Neural progenitor cell (in vitro differentiated cells): ENCODE measurements at regions not wholly inside any gene's neighbourhood (a gene's known extent, or its start where the extent isn't known, plus 50 kb on each side); places are given as distances from the start of the nearest gene placed in this dataset.

Experiments
- DNase-seq: peaks from one replicate; pipeline ENCODE4 v3.0.0-alpha.2; 2016; ENCODE audit warnings: low spot score
- H2AFZ ChIP-seq: fragments of 200-600 bp; sonication (generic); replicated peaks from 2 replicates; pipeline ENCODE4 v1.6.1; 2016; ENCODE audit warnings: antibody characterized with exemption
- H3F3A ChIP-seq: fragments of 200-600 bp; sonication (generic); 2 replicates; pipeline ENCODE4 v1.6.1; 2016; ENCODE audit warnings: antibody characterized with exemption, low read depth
- H3K27ac ChIP-seq: fragments of 200-600 bp; sonication (generic); 2 replicates; pipeline ENCODE4 v1.5.1; 2016; ENCODE audit warnings: mild to moderate bottlenecking
- H3K27me3 ChIP-seq: fragments of 200-600 bp; sonication (generic); 2 replicates; pipeline ENCODE4 v1.6.1; 2016; ENCODE audit warnings: mild to moderate bottlenecking, moderate library complexity
- H3K36me3 ChIP-seq: fragments of 200-600 bp; sonication (generic); 2 replicates; pipeline ENCODE4 v1.5.1; 2016
- H3K4me1 ChIP-seq: fragments of 200-600 bp; sonication (generic); 2 replicates; pipeline ENCODE4 v1.6.1; 2016; ENCODE audit warnings: mixed run types
- H3K4me2 ChIP-seq: fragments of 200-600 bp; sonication (generic); 2 replicates; pipeline ENCODE4 v1.6.1; 2016
- H3K4me3 ChIP-seq: fragments of 200-600 bp; sonication (generic); 2 replicates; pipeline ENCODE4 v1.5.1; 2016
- H3K79me2 ChIP-seq: fragments of 200-600 bp; sonication (generic); 2 replicates; pipeline ENCODE4 v1.6.1; 2016; ENCODE audit warnings: low read depth
- H3K9ac ChIP-seq: fragments of 200-600 bp; sonication (generic); 2 replicates; pipeline ENCODE4 v1.6.1; 2016
- H3K9me3 ChIP-seq: fragments of 200-600 bp; sonication (generic); 2 replicates; pipeline ENCODE4 v1.5.1; 2016; ENCODE audit warnings: low read depth
- H4K20me1 ChIP-seq: fragments of 200-600 bp; sonication (generic); 2 replicates; pipeline ENCODE4 v1.6.1; 2016; ENCODE audit warnings: low read depth
- H3K27ac Mint-ChIP-seq: 3 replicates; pipeline ENCODE4 v1.8.0; 2021; ENCODE audit warnings: mixed read lengths
- H3K27me3 Mint-ChIP-seq: 2 replicates; pipeline ENCODE4 v1.8.0; 2022; ENCODE audit warnings: low read depth, mild to moderate bottlenecking, inconsistent platforms, moderate library complexity, mixed read lengths; ENCODE audit not compliant: insufficient read depth
- H3K36me3 Mint-ChIP-seq: 3 replicates; pipeline ENCODE4 v1.8.0; 2021; ENCODE audit warnings: mixed read lengths
- H3K4me1 Mint-ChIP-seq: 3 replicates; pipeline ENCODE4 v1.8.0; 2021; ENCODE audit warnings: mixed read lengths
- H3K4me3 Mint-ChIP-seq: 3 replicates; pipeline ENCODE4 v1.8.0; 2021; ENCODE audit warnings: mild to moderate bottlenecking, moderate library complexity, mixed read lengths
- H3K9me3 Mint-ChIP-seq: 3 replicates; pipeline ENCODE4 v1.8.0; 2020; ENCODE audit warnings: mixed read lengths
- CTCF ChIP-seq: fragments of 200-600 bp; sonication (generic); IDR thresholded peaks from 2 replicates; pipeline ENCODE4 v1.5.1; 2017; ENCODE audit warnings: antibody characterized with exemption, mild to moderate bottlenecking
- EZH2 ChIP-seq: fragments of 200-600 bp; sonication (generic); IDR thresholded peaks from 2 replicates; pipeline ENCODE4 v1.6.1; 2017; ENCODE audit warnings: antibody characterized with exemption, mild to moderate bottlenecking, moderate library complexity
- EZH2phosphoT487 ChIP-seq: fragments of 200-600 bp; sonication (generic); IDR thresholded peaks from 2 replicates; pipeline ENCODE4 v1.6.1; 2017; ENCODE audit warnings: antibody characterized with exemption

GRCh38 chr13:111981446-111982165, 85.3 kb upstream of the SOX1 start:
- Mint-ChIP-seq H3K27me3 (peaks cover 13% of the 10 kb centered on the region), H3K4me3 (no peak overlapping the region), H3K9me3 (no peaks in the 10 kb centered on the region), H3K4me1 (peaks cover 6% of the 10 kb centered on the region), H3K36me3 (no peaks in the 10 kb centered on the region), H3K27ac (no peak overlapping the region)
- Histone ChIP-seq H3K79me2 (no peaks in the 10 kb centered on the region), H3K4me1 (no peaks in the 10 kb centered on the region), H3K27me3 (no peaks in the 10 kb centered on the region), H3K4me3 (no peak overlapping the region), H2AFZ (peak overlapping the region; percentile 26), H3K36me3 (no peaks in the 10 kb centered on the region), H3K9me3 (no peaks in the 10 kb centered on the region), H3K4me2 (no peak overlapping the region), H3K27ac (no peak overlapping the region), H3K9ac (no peak overlapping the region), H4K20me1 (no peaks in the 10 kb centered on the region), H3F3A (no peaks in the 10 kb centered on the region)
- TF ChIP-seq EZH2phosphoT487 (no peak), CTCF (no peak), EZH2 (no peak)
- no peak for DNase-seq

- Histone ChIP-seq H3K9me3 (no peaks in the 10 kb centered on the region), H3K9ac (no peak overlapping the region), H4K20me1 (no peaks in the 10 kb centered on the region), H3K36me3 (no peaks in the 10 kb centered on the region), H2AFZ (no peak overlapping the region), H3K4me1 (no peaks in the 10 kb centered on the region), H3F3A (no peaks in the 10 kb centered on the region), H3K27me3 (no peaks in the 10 kb centered on the region), H3K4me3 (no peak overlapping the region), H3K79me2 (no peaks in the 10 kb centered on the region), H3K4me2 (no peak overlapping the region), H3K27ac (no peak overlapping the region)
- H3K36me3 Mint-ChIP-seq = no peaks in the 10 kb centered on the region
- no peak overlapping the region for H3K27ac Mint-ChIP-seq
- DNase-seq = no peak
- H3K4me3 Mint-ChIP-seq = no peak overlapping the region
- H3K27me3 Mint-ChIP-seq = peaks cover 13% of the 10 kb centered on the region
- H3K4me1 Mint-ChIP-seq = no peaks in the 10 kb centered on the region
- TF ChIP-seq EZH2phosphoT487 (no peak), CTCF (no peak), EZH2 (no peak)
- peaks cover 10% of the 10 kb centered on the region for H3K9me3 Mint-ChIP-seq
Measured at GRCh38 chr13:111984349-111984748, 82.6 kb upstream of the SOX1 start.

GRCh38 chr13:111990362-111990761, 76.6 kb upstream of the SOX1 start:
- Histone ChIP-seq H3K9ac (no peak overlapping the region), H3K4me1 (no peaks in the 10 kb centered on the region), H3K36me3 (no peaks in the 10 kb centered on the region), H4K20me1 (no peaks in the 10 kb centered on the region), H3K79me2 (no peaks in the 10 kb centered on the region), H3F3A (no peaks in the 10 kb centered on the region), H3K4me3 (no peak overlapping the region), H3K27ac (no peak overlapping the region), H2AFZ (no peak overlapping the region), H3K4me2 (no peak overlapping the region), H3K27me3 (peaks cover 29% of the 10 kb centered on the region), H3K9me3 (no peaks in the 10 kb centered on the region)
- Mint-ChIP-seq H3K4me1 (no peaks in the 10 kb centered on the region), H3K27ac (no peak overlapping the region), H3K36me3 (no peaks in the 10 kb centered on the region), H3K4me3 (no peak overlapping the region), H3K27me3 (peaks cover 8% of the 10 kb centered on the region), H3K9me3 (peaks cover 41% of the 10 kb centered on the region)
- DNase-seq = no peak
- TF ChIP-seq EZH2 (no peak), CTCF (no peak), EZH2phosphoT487 (no peak)
